GM23338 (cell line): ENCODE measurements at regions not wholly inside any gene's neighbourhood (a gene's known extent, or its start where the extent isn't known, plus 50 kb on each side); places are given as distances from the start of the nearest gene placed in this dataset.

Experiments used
- ATAC-seq: fragments of 200-7000 bp; cut with Tn5 transposase; 3 replicates; pipeline ENCODE4 v1.9.1; 2020
- DNase-seq: peaks from one replicate; pipeline ENCODE4 v3.0.0-alpha.2; 2015; ENCODE audit warnings: low spot score
- H2AFZ ChIP-seq: fragments of 200-600 bp; sonication (generic); 2 replicates; pipeline ENCODE4 v1.8.0; 2016; ENCODE audit warnings: antibody characterized with exemption, mild to moderate bottlenecking, moderate library complexity
- H3F3A ChIP-seq: fragments of 200-600 bp; sonication (generic); replicated peaks from 2 replicates; pipeline ENCODE4 v1.8.0; 2017; ENCODE audit warnings: antibody characterized with exemption, mixed run types, low read depth
- H3K27ac ChIP-seq: fragments of 200-600 bp; sonication (generic); 2 replicates; pipeline ENCODE4 v1.6.1; 2016; ENCODE audit warnings: low read depth
- H3K27me3 ChIP-seq: fragments of 200-600 bp; sonication (generic); 2 replicates; pipeline ENCODE4 v1.8.0; 2016; ENCODE audit warnings: mild to moderate bottlenecking, mixed run types, moderate library complexity; ENCODE audit not compliant: insufficient read depth
- H3K36me3 ChIP-seq: fragments of 200-600 bp; sonication (generic); 2 replicates; pipeline ENCODE4 v1.8.0; 2016; ENCODE audit warnings: mild to moderate bottlenecking; ENCODE audit not compliant: insufficient read depth
- H3K4me1 ChIP-seq: fragments of 200-600 bp; sonication (generic); 2 replicates; pipeline ENCODE4 v1.8.0; 2016; ENCODE audit warnings: mild to moderate bottlenecking, moderate library complexity; ENCODE audit not compliant: insufficient read depth
- H3K4me2 ChIP-seq: fragments of 200-600 bp; sonication (generic); 2 replicates; pipeline ENCODE4 v1.7.1; 2017; ENCODE audit warnings: mixed run types
- H3K4me3 ChIP-seq: fragments of 200-600 bp; sonication (generic); 2 replicates; pipeline ENCODE4 v1.6.1; 2016; ENCODE audit warnings: mixed run types
- H3K79me2 ChIP-seq: fragments of 200-600 bp; sonication (generic); replicated peaks from 2 replicates; pipeline ENCODE4 v1.8.0; 2017; ENCODE audit warnings: mild to moderate bottlenecking; ENCODE audit not compliant: insufficient read depth
- H3K9me2 ChIP-seq: fragments of 200-600 bp; sonication (generic); 2 replicates; pipeline ENCODE4 v1.8.0; 2017; ENCODE audit not compliant: insufficient read depth
- H4K20me1 ChIP-seq: fragments of 200-600 bp; sonication (generic); replicated peaks from 2 replicates; pipeline ENCODE4 v1.8.0; 2017; ENCODE audit warnings: mild to moderate bottlenecking; ENCODE audit not compliant: insufficient read depth
- H3K27ac Mint-ChIP-seq: 2 replicates; pipeline ENCODE4 v1.8.0; 2020; ENCODE audit warnings: inconsistent platforms, mild to moderate bottlenecking, moderate library complexity, mixed read lengths
- H3K27me3 Mint-ChIP-seq: 3 replicates; pipeline ENCODE4 v1.8.0; 2022; ENCODE audit warnings: low read depth, mild to moderate bottlenecking, moderate library complexity, mixed read lengths, inconsistent platforms; ENCODE audit not compliant: insufficient read depth, poor library complexity
- H3K36me3 Mint-ChIP-seq: 3 replicates; pipeline ENCODE4 v1.8.0; 2021; ENCODE audit warnings: low read depth, mild to moderate bottlenecking, inconsistent platforms, moderate library complexity, mixed read lengths
- H3K4me1 Mint-ChIP-seq: 3 replicates; pipeline ENCODE4 v1.8.0; 2020; ENCODE audit warnings: mild to moderate bottlenecking, inconsistent platforms, mixed read lengths
- H3K4me3 Mint-ChIP-seq: 3 replicates; pipeline ENCODE4 v1.8.0; 2021; ENCODE audit warnings: moderate library complexity, mild to moderate bottlenecking, inconsistent platforms, mixed read lengths
- H3K9me3 Mint-ChIP-seq: 3 replicates; pipeline ENCODE4 v1.8.0; 2020; ENCODE audit warnings: moderate library complexity, mild to moderate bottlenecking, inconsistent platforms, mixed read lengths
- CREB1 ChIP-seq: fragments of 250-450 bp; sonication (Bioruptor Pico); IDR thresholded peaks from 2 replicates; pipeline ENCODE4 v1.5.0; 2020; ENCODE audit warnings: low read depth, mild to moderate bottlenecking, moderate library complexity
- EZH2phosphoT487 ChIP-seq: fragments of 200-600 bp; sonication (generic); IDR thresholded peaks from one replicate; pipeline ENCODE4 v1.8.1; 2018; ENCODE audit warnings: antibody characterized with exemption; ENCODE audit not compliant: unreplicated experiment
- ZNF331 ChIP-seq: fragments of 250-450 bp; sonication (Bioruptor Pico); IDR thresholded peaks from 2 replicates; pipeline ENCODE4 v1.5.0; 2020; ENCODE audit warnings: low read depth, mild to moderate bottlenecking, moderate library complexity
- TF ChIP-seq, protein P1 (sequence below): IDR thresholded peaks from one replicate; pipeline ENCODE4 v1.6.1; 2018; ENCODE audit warnings: antibody characterized with exemption; ENCODE audit not compliant: unreplicated experiment
- TF ChIP-seq, protein P2 (sequence below): IDR thresholded peaks from 2 replicates; pipeline ENCODE4 v1.6.1; 2016; ENCODE audit warnings: antibody characterized with exemption

DNA sequence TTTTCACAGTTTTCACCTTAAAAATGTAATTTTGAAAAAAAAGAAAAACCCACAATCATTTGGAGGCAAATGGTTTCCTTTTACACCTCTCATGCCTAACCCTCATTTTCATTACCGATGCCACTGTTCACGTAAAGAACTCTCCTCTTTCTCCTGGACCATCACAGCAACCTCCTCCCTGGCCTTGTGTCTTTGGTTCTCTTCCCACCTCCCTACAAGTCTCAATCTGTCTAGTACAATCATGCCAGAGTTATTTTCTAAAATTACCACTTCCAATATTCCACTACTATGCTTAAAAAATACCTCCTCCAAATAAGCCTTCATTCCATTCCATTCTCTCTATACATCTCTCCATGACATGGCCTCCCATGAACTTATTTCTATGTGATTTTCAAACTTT, 77.9 kb upstream of the RIT2 start (continued):
- TF ChIP-seq, protein P1, sequence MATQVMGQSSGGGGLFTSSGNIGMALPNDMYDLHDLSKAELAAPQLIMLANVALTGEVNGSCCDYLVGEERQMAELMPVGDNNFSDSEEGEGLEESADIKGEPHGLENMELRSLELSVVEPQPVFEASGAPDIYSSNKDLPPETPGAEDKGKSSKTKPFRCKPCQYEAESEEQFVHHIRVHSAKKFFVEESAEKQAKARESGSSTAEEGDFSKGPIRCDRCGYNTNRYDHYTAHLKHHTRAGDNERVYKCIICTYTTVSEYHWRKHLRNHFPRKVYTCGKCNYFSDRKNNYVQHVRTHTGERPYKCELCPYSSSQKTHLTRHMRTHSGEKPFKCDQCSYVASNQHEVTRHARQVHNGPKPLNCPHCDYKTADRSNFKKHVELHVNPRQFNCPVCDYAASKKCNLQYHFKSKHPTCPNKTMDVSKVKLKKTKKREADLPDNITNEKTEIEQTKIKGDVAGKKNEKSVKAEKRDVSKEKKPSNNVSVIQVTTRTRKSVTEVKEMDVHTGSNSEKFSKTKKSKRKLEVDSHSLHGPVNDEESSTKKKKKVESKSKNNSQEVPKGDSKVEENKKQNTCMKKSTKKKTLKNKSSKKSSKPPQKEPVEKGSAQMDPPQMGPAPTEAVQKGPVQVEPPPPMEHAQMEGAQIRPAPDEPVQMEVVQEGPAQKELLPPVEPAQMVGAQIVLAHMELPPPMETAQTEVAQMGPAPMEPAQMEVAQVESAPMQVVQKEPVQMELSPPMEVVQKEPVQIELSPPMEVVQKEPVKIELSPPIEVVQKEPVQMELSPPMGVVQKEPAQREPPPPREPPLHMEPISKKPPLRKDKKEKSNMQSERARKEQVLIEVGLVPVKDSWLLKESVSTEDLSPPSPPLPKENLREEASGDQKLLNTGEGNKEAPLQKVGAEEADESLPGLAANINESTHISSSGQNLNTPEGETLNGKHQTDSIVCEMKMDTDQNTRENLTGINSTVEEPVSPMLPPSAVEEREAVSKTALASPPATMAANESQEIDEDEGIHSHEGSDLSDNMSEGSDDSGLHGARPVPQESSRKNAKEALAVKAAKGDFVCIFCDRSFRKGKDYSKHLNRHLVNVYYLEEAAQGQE: no peak

DNA sequence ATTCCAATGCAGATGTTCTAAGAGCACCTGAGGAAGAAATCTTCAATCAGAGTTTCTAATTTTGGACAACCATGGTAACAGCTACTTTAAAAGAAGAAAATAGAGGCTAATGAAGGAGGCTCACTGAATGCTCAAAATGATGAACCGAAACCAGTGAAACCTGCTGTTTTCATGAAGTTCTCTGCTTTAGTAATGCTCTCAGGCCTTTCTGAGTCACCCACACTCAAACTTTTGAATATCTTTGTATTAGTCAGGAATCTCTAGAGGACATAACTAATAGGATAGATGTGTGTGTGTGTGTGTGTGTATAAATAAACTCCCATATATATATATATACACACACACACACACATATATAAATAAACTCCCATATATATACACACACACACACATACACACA, 76.9 kb upstream of the RIT2 start:
- Histone ChIP-seq H3F3A (no peaks in the 10 kb centered on the region), H3K79me2 (no peaks in the 10 kb centered on the region), H3K4me3 (no peak overlapping the region), H3K27ac (no peak overlapping the region), H3K4me2 (no peak overlapping the region), H3K9me2 (no peaks in the 10 kb centered on the region), H3K27me3 (no peaks in the 10 kb centered on the region), H3K4me1 (no peaks in the 10 kb centered on the region), H3K36me3 (no peaks in the 10 kb centered on the region), H4K20me1 (no peaks in the 10 kb centered on the region), H2AFZ (peak overlapping the region; percentile 21; the same call in 1 of the 2 replicates)
- Mint-ChIP-seq H3K36me3 (no peaks in the 10 kb centered on the region), H3K9me3 (no peaks in the 10 kb centered on the region), H3K27me3 (no peaks in the 10 kb centered on the region), H3K4me3 (no peak overlapping the region), H3K27ac (no peak overlapping the region), H3K4me1 (no peaks in the 10 kb centered on the region)
- TF ChIP-seq CREB1 (no peak), ZNF331 (no peak)
- ATAC-seq (no peak), DNase-seq (no peak)

DNA sequence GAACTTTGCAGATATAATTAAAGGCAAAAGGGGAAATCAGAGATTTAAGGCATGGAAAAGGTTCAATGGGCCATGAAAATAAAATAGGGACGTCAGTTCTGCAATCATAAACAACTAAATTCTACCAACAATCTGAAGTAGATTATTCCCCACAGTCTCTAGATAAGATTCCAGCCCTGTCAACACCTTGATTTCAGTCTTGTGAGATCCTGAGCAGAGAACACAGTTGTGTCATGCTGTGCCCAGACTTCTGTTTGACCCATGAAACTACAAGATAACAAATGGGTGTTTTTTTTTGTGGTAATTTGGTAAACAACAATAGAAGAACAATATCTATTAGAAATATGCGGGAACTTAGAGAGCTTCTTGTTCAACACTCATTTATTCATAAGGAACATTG, 66.2 kb upstream of the RIT2 start:
- no peak overlapping the region for H3K4me2 ChIP-seq
- no peaks in the 10 kb centered on the region for H3K4me1 ChIP-seq
- 0 out of 3 replicates have a peak, but pooled peaks cover 2% of the 10 kb centered on the region for H3K4me1 Mint-ChIP-seq
- DNase-seq (no peak), ATAC-seq (no peak)
- no peaks in the 10 kb centered on the region for H3F3A ChIP-seq
- no peaks in the 10 kb centered on the region for H3K36me3 ChIP-seq
- no peaks in the 10 kb centered on the region for H3K36me3 Mint-ChIP-seq
- no peaks in the 10 kb centered on the region for H4K20me1 ChIP-seq
- H3K27ac Mint-ChIP-seq: no peak overlapping the region
- no peak overlapping the region for H3K4me3 Mint-ChIP-seq
- H2AFZ ChIP-seq: no peak overlapping the region
- H3K27me3 Mint-ChIP-seq: no peaks in the 10 kb centered on the region
- no peaks in the 10 kb centered on the region; the same call in 1 of the 2 replicates for H3K9me2 ChIP-seq
- H3K79me2 ChIP-seq: no peaks in the 10 kb centered on the region
- H3K27ac ChIP-seq: no peak overlapping the region
- H3K27me3 ChIP-seq: no peaks in the 10 kb centered on the region
- H3K4me3 ChIP-seq: no peak overlapping the region
- H3K9me3 Mint-ChIP-seq: no peaks in the 10 kb centered on the region
- no peak for TF ChIP-seq EZH2phosphoT487
- TF ChIP-seq, protein P1: no peak
- TF ChIP-seq, protein P2, sequence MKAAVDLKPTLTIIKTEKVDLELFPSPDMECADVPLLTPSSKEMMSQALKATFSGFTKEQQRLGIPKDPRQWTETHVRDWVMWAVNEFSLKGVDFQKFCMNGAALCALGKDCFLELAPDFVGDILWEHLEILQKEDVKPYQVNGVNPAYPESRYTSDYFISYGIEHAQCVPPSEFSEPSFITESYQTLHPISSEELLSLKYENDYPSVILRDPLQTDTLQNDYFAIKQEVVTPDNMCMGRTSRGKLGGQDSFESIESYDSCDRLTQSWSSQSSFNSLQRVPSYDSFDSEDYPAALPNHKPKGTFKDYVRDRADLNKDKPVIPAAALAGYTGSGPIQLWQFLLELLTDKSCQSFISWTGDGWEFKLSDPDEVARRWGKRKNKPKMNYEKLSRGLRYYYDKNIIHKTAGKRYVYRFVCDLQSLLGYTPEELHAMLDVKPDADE: no peak
